Astrocyte of the spinal cord (primary cell): ENCODE measurements at regions not wholly inside any gene's neighbourhood (a gene's known extent, or its start where the extent isn't known, plus 50 kb on each side); places are given as distances from the start of the nearest gene placed in this dataset.
"Not testable (repeated sequence)": the region's sequence is repeated elsewhere in the genome, so short reads cannot be mapped to it uniquely, and the experiment has no call there.

Experiments used
- DNase-seq: peaks from one replicate; pipeline ENCODE4 v3.0.0; 2011; ENCODE audit warnings: low read depth, low spot score
- H3K4me3 ChIP-seq: 2 replicates; pipeline ENCODE4 v1.5.1; 2011; ENCODE audit warnings: low read depth, mild to moderate bottlenecking, low read length, moderate library complexity
- in situ Hi-C: cut with HindIII; loops from 2 replicates; pipeline ENCODE4 v1.10.0; 2017; ENCODE audit warnings: low sequenced_read_pairs
- TF ChIP-seq, protein P1 (sequence below): IDR thresholded peaks from 2 replicates; pipeline ENCODE4 v1.5.1; 2012; ENCODE audit warnings: low read depth, mild to moderate bottlenecking, low read length, inconsistent platforms

DNA sequence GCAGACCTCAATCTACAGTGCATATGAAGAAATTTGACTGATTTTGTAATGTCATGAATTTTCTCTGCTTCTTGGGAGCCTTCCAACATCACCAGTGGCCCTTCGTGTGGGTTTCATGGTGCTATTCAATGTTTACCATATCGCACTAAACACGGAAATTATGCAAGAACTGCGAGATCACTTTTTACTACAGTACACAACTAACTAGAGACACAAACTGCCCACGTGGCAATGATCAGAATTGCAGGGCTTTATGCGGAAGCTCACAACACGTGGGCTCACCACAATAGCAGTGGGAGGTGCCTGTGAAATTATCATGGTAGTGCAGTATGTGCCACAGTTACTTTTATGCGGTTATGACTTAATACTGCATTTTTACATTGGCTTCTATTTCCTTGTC lies 449.7 kb upstream of the KLF6 start:
- no peak for DNase-seq
- TF ChIP-seq, protein P1, sequence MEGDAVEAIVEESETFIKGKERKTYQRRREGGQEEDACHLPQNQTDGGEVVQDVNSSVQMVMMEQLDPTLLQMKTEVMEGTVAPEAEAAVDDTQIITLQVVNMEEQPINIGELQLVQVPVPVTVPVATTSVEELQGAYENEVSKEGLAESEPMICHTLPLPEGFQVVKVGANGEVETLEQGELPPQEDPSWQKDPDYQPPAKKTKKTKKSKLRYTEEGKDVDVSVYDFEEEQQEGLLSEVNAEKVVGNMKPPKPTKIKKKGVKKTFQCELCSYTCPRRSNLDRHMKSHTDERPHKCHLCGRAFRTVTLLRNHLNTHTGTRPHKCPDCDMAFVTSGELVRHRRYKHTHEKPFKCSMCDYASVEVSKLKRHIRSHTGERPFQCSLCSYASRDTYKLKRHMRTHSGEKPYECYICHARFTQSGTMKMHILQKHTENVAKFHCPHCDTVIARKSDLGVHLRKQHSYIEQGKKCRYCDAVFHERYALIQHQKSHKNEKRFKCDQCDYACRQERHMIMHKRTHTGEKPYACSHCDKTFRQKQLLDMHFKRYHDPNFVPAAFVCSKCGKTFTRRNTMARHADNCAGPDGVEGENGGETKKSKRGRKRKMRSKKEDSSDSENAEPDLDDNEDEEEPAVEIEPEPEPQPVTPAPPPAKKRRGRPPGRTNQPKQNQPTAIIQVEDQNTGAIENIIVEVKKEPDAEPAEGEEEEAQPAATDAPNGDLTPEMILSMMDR = no peak
- in situ Hi-C loops = no loop called here

DNA sequence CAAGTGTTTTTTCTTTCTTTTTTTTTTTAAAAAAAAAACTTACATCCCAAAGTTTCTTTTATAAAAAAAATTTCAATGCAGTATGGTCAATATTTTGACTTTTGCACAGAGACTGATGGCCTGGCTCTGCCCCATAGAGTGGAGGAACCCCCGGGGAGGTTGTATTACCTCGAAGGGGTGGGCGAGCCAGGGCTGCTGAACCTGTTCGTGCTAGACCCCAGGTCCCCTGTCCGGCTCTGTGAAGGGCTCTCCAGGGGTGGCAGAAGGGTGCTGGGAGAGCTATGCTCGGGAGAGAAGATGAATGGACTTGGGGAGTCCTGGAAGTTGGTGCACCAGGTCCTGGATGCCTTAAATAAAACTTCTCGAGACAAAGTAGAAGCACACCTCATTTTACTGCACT lies 446.4 kb upstream of the KLF6 start:
- TF ChIP-seq, protein P1 = no peak
- in situ Hi-C loops = no loop called here
- no peak for DNase-seq
- no peak overlapping the region for H3K4me3 ChIP-seq

More for the DNA sequence above, 449.7 kb upstream of the KLF6 start:
- H3K4me3 ChIP-seq = no peak overlapping the region

DNA sequence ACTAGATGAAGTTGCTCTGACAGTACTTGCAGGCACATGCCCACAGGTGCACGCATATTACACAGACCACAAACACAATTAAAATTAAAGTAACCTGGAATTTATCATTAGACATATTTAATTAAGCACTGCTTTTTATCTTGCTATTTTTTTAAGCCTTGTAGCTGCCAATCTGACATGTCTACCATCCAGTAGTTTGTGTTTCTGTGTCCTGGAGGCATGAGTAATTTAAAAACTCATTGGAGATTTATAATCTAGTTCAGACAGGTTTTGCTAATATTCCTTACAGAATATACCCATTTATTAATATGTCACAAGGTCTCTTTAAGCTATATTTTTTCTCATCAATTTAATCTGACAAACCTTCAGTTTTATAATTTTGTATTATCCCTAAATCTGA lies 445.0 kb upstream of the KLF6 start:
- DNase-seq = no peak
- TF ChIP-seq, protein P1 = no peak
- no peak overlapping the region for H3K4me3 ChIP-seq
- in situ Hi-C loops = no loop called here

DNA sequence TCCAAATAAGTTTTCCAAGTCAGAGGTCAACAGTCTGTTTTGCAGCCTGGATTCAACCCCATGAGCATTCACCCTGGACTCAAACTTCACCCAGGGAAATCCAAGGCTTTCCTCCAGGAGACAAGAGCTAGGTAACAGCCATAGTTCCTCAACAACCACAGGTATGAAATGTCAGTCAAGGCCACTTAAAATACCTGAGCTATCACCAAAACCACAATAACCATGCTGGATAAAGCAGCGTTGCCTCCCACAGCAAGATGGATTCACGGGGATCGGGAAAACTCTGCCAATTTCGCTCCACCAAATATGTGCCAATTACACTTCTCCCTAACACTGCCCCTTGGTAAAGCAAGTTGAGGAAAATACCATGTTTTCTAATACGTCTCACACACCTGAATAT lies 444.1 kb upstream of the KLF6 start:
- DNase-seq = no peak
- no peak overlapping the region for H3K4me3 ChIP-seq
- in situ Hi-C loops = no loop called here
- TF ChIP-seq, protein P1 = no peak

DNA sequence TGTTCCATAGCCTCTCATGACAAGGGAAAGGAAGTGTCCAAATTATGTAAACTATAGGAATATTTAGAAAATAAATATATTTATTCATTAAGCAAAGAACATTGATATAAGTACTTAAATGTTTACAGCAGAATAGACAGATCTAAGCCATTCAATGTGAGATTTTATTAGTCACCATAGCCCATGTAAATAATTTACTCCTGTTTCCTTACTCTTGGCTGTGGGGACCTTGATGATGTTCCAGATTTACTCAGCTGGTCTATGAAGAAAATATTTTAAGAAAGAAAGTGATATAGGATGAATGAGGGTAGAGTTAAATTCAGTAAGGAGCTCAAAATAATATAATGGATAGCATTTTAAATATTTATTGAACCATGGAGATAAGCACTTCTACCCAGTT lies 442.6 kb upstream of the KLF6 start:
- in situ Hi-C loops = no loop called here
- H3K4me3 ChIP-seq = no peak overlapping the region
- no peak for DNase-seq
- TF ChIP-seq, protein P1 = no peak

DNA sequence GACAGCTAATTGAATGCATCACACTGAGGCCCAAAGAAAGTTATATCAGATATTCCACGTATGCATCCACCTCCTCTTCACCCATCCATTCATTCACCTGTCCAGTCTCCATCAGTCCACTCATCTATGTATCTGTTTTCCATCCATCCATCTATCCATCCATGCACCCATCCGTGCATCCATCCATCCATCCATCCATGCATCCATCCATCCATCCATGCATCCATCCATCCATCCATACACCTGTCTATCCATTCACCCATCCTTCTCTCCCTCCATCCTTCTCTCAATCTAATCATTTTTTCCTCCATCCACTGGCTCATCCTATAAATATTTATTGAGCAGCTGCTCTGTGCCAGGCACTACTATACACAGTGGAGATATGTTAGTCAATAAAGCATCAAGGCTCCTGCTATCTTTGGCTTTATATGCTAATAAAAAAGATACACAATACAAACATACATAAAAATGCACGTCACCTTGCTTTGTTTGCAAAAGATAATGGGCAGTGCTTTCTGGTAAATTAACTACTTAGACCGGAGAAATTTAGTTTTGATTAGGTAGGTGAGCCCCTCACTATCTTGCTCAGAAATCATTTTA lies 442.0 kb upstream of the KLF6 start:
- TF ChIP-seq, protein P1 = no peak
- in situ Hi-C loops = no loop called here
- H3K4me3 ChIP-seq = no peak overlapping the region
- no peak for DNase-seq

DNA sequence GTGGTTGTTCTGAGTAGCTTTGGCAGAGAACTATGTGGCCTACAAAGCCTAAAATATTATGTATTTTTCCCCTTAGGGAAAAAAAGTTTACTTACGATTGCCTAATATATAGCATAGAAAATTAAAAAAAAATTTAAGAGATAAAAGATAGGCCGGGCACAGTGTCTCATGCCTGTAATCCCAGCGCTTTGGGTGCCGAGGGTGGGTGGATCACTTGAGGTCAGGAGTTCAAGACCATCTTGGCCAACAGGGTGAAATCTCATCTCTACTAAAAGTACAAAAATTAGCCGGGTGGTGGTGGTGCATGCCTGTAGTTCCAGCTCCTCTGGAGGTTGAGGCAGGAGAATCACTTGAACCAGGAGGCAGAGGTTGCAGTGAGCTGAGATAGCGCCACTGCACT lies 439.2 kb upstream of the KLF6 start:
- DNase-seq = no peak
- TF ChIP-seq, protein P1 = no peak
- in situ Hi-C loops = no loop called here
- H3K4me3 ChIP-seq = no peak overlapping the region

DNA sequence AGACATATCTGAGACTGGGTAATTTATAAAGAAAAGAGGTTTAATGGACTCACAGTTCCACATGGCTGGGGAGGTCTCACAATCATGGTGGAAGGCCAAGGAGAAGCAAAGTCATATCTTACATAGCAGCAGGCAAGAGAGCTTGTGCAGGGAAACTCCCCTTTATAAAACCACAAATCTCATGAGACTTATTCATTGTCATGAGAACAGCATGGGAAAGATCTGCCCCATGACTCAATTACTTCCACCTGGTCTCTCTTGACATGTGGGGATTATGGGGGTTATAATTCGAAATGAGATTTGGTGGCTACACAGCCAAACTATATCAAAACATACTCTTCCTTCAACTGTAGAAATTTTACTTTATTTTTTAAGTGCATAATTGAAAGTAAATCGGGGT lies 436.3 kb upstream of the KLF6 start:
- in situ Hi-C loops = not testable (repeated sequence)

More for the DNA sequence above, 436.3 kb upstream of the KLF6 start:
- not testable (repeated sequence) for DNase-seq, H3K4me3 ChIP-seq
